ENCODE measurements at regions not wholly inside any gene's neighbourhood (a gene's known extent, or its start where the extent isn't known, plus 50 kb on each side); places are given as distances from the start of the nearest gene placed in this dataset.

- CTCF ChIA-PET: no interaction called here
Observed at GRCh38 chr6:101281266-101281665, 112.2 kb upstream of the GRIK2 start.

DNA sequence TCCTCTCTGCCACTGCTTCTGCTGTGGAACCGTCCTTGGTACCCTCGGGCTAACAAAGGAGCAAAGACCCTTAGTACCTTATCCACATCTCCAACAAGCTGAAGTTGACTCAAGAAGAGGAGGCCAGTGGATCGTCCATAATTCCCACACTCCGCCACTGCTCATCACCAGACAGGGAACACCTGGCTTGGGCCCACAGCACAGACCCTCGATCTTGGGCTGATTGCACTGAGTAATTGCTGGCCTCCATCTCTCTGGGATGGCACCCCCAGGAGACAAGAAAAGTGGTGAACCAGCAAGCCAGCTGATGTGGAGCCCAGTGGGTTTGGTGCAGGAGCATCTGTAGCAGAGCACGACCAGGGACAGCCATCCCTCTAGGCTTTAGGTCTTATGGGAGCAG is 109.4 kb upstream of the GRIK2 start:
- Histone ChIP-seq H2AFZ (ENCODE audit: low read depth, low read length, poor library complexity, severe bottlenecking) (no peak overlapping the region), H3K9me2 (ENCODE audit: insufficient read depth) (no peaks in the 10 kb centered on the region), H3K4me1 (ENCODE audit: control insufficient read depth in 1 of 2, insufficient read depth in 2 of 2, low read length in 2 of 2) (peaks cover 0 to 11% of the 10 kb centered on the region in 2 experiments; a peak in 3 of 4 replicates), H3K79me2 (ENCODE audit: insufficient read depth, low read length) (no peaks in the 10 kb centered on the region), H3K4me2 (ENCODE audit: low read length) (no peak overlapping the region), H3K9me3 (ENCODE audit: control insufficient read depth in 1 of 2, insufficient read depth in 1 of 2, low read depth in 1 of 2, low read length in 2 of 2) (no peaks in the 10 kb centered on the region), H3K4me3 (replicated peaks in 1 of 2; ENCODE audit: low read depth in 1 of 2, low read length in 2 of 2) (no peak overlapping the region), H3K27me3 (ENCODE audit: insufficient read depth, low read length) (no peaks in the 10 kb centered on the region), H3K36me3 (ENCODE audit: control insufficient read depth in 1 of 2, insufficient read depth in 2 of 2, low read length in 2 of 2) (no peaks in the 10 kb centered on the region), H3K9ac (ENCODE audit: low read length) (no peak overlapping the region), H4K20me1 (ENCODE audit: insufficient read depth) (no peaks in the 10 kb centered on the region), H3K27ac (ENCODE audit: low read depth, low read length) (no peak overlapping the region)
- POLR2A ChIA-PET: no interaction called here
- CTCF ChIA-PET: no interaction called here
- ATAC-seq (no peak), DNase-seq (ENCODE audit: low read depth, low spot score) (no peak)
- intact Hi-C loops (cut with micrococcal nuclease): no loop called here
- BruUV-seq (replicated peaks): no TSS peak
- RAD21 ChIA-PET (ENCODE audit: low non-redundant PET in 1 of 2, low total read pairs in 2 of 2, uncharacterized antibody in 2 of 2, unreplicated experiment in 2 of 2): no interaction called here
- TF ChIP-seq TCF7L2 (IDR thresholded peaks at IDR 0.05; ENCODE audit: borderline replicate concordance, extremely low read depth, insufficient read depth, insufficient read length) (no peak), ZFX (IDR thresholded peaks at IDR 0.05) (no peak), SP1 (IDR thresholded peaks at IDR 0.05; ENCODE audit: low read depth) (no peak), ELF1 (IDR thresholded peaks at IDR 0.05; ENCODE audit: borderline replicate concordance, low read depth) (no peak), FOSL1 (IDR thresholded peaks at IDR 0.05; ENCODE audit: low read depth) (no peak), CTCF (IDR thresholded peaks at IDR 0.05 in 2 of 3, conservative IDR thresholded peaks at IDR 0.05 in 1 of 3; ENCODE audit: borderline replicate concordance in 1 of 3, insufficient read depth in 1 of 3, low read depth in 2 of 3, low read length in 2 of 3) (no peak), YY1 (IDR thresholded peaks at IDR 0.05; ENCODE audit: extremely low read depth, insufficient replicate concordance, low read depth, low read length) (no peak), JUND (IDR thresholded peaks at IDR 0.05) (no peak), SIN3A (IDR thresholded peaks at IDR 0.05; ENCODE audit: low read depth) (no peak), ZNF274 (IDR thresholded peaks at IDR 0.05; ENCODE audit: low read depth, low read length) (no peak), RAD21 (IDR thresholded peaks at IDR 0.05; ENCODE audit: low read depth) (no peak), CEBPB (IDR thresholded peaks at IDR 0.05; ENCODE audit: low read depth) (no peak), CBX3 (IDR thresholded peaks at IDR 0.05; ENCODE audit: low read depth) (no peak), ZBTB33 (IDR thresholded peaks at IDR 0.05; ENCODE audit: extremely low read depth, insufficient replicate concordance, low read length) (no peak), POLR2AphosphoS5 (IDR thresholded peaks at IDR 0.05; ENCODE audit: low read depth, low read length) (no peak), EZH2 (IDR thresholded peaks at IDR 0.05) (no peak)
- TF ChIP-seq, protein P1, sequence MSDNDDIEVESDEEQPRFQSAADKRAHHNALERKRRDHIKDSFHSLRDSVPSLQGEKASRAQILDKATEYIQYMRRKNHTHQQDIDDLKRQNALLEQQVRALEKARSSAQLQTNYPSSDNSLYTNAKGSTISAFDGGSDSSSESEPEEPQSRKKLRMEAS (IDR thresholded peaks at IDR 0.05): no peak

More at GRCh38 chr6:101281266-101281665, 112.2 kb upstream of the GRIK2 start:
- no peak for DNase-seq (ENCODE audit: low read depth, low spot score)
- H3K27ac ChIP-seq (ENCODE audit: low read depth, low read length): no peak overlapping the region
- H3K9me2 ChIP-seq (ENCODE audit: insufficient read depth): no peaks in the 10 kb centered on the region
- TF ChIP-seq ELF1 (IDR thresholded peaks at IDR 0.05; ENCODE audit: borderline replicate concordance, low read depth) (no peak), ZNF274 (IDR thresholded peaks at IDR 0.05; ENCODE audit: low read depth, low read length) (no peak)
- TF ChIP-seq, protein P1 (IDR thresholded peaks at IDR 0.05): no peak
- H2AFZ ChIP-seq (ENCODE audit: low read depth, low read length, poor library complexity, severe bottlenecking): peak overlapping the region; percentile 40
- H3K9me3 ChIP-seq (ENCODE audit: control insufficient read depth in 1 of 2, insufficient read depth in 1 of 2, low read depth in 1 of 2, low read length in 2 of 2): no peaks in the 10 kb centered on the region
- BruUV-seq (replicated peaks): no TSS peak
- no peaks in the 10 kb centered on the region for H4K20me1 ChIP-seq (ENCODE audit: insufficient read depth)
- ChIA-PET RAD21 (ENCODE audit: low non-redundant PET in 1 of 2, low total read pairs in 2 of 2, uncharacterized antibody in 2 of 2, unreplicated experiment in 2 of 2) (no interaction called here), POLR2A (no interaction called here)
- ATAC-seq: peak; percentile 32; the same call in 1 of the 2 replicates
- no peaks in the 10 kb centered on the region for H3K79me2 ChIP-seq (ENCODE audit: insufficient read depth, low read length)
- intact Hi-C loops (cut with micrococcal nuclease): no loop called here
- peak overlapping the region; percentile 41; the same call in 1 of the 2 replicates for H3K4me2 ChIP-seq (ENCODE audit: low read length)
- H3K27me3 ChIP-seq (ENCODE audit: insufficient read depth, low read length): no peaks in the 10 kb centered on the region
- H3K9ac ChIP-seq (ENCODE audit: low read length): no peak overlapping the region
- H3K36me3 ChIP-seq (ENCODE audit: control insufficient read depth in 1 of 2, insufficient read depth in 2 of 2, low read length in 2 of 2): no peaks in the 10 kb centered on the region
- no peak overlapping the region for H3K4me3 ChIP-seq (replicated peaks in 1 of 2; ENCODE audit: low read depth in 1 of 2, low read length in 2 of 2)
- peaks cover 0 to 11% of the 10 kb centered on the region in 2 experiments; a peak in 3 of 4 replicates for H3K4me1 ChIP-seq (ENCODE audit: control insufficient read depth in 1 of 2, insufficient read depth in 2 of 2, low read length in 2 of 2)

Measured in HCT116 (cell line).